Tibial nerve (tissue), 4 donors: ENCODE measurements at regions not wholly inside any gene's neighbourhood (a gene's known extent, or its start where the extent isn't known, plus 50 kb on each side); places are given as distances from the start of the nearest gene placed in this dataset.

Experiments
- CTCF ChIP-seq, 5 experiments: fragments of 200-600 bp in 3 of 5; fragments of 450-650 bp in 2 of 5; sonication (generic) in 3 of 5; IDR thresholded peaks; one replicate each; pipeline ENCODE4 v1.5.1; 2016 to 2019; ENCODE audit warnings: antibody characterized with exemption in 5 of 5, mild to moderate bottlenecking in 3 of 5, moderate library complexity in 2 of 5
- EP300 ChIP-seq, 2 donors: sonication (generic); formaldehyde crosslinking; IDR thresholded peaks; one replicate each; pipeline ENCODE4 v1.6.1; 2017; ENCODE audit warnings: antibody characterized with exemption in 2 of 2, mild to moderate bottlenecking in 1 of 2
- POLR2A ChIP-seq, 2 donors: fragments of 450-650 bp; IDR thresholded peaks; one replicate each; pipeline ENCODE4 v1.6.1; 2017; ENCODE audit warnings: antibody characterized with exemption in 2 of 2, mild to moderate bottlenecking in 2 of 2, moderate library complexity in 2 of 2

GRCh38 chr14:94844593-94845152 lies 74.8 kb upstream of the GSC start:
- no peak for TF ChIP-seq CTCF (IDR thresholded peaks at IDR 0.05)
- no peak for TF ChIP-seq POLR2A (IDR thresholded peaks at IDR 0.05)
- TF ChIP-seq EP300 (IDR thresholded peaks at IDR 0.05), result no peak
